Stimulated activated CD4-positive, alpha-beta T cell treated with anti-CD3 and anti-CD28 coated beads, Interleukin-4, amount 100 ng/mL, for 48 hours (primary cell): ENCODE measurements at regions not wholly inside any gene's neighbourhood (a gene's known extent, or its start where the extent isn't known, plus 50 kb on each side); places are given as distances from the start of the nearest gene placed in this dataset.

Experiments used
- DNase-seq, 2 donors: peaks; one replicate each; pipeline ENCODE4 v3.0.0-alpha.2; 2020; ENCODE audit warnings: low read depth in 2 of 2

GRCh38 chr11:112400476-112401014 lies 139.9 kb upstream of the PLET1 start:
- no peak for DNase-seq

- no peak for DNase-seq
Measured at GRCh38 chr11:112401036-112401769, 140.5 kb upstream of the PLET1 start.

- no peak for DNase-seq
Measured at GRCh38 chr11:112403432-112403831, 142.8 kb upstream of the PLET1 start.

- no peak for DNase-seq
Measured at GRCh38 chr11:112404112-112404511, 143.5 kb upstream of the PLET1 start.

- DNase-seq: no peak
Measured at GRCh38 chr11:112408517-112408916, 147.9 kb upstream of the PLET1 start.

GRCh38 chr11:112410325-112410724 lies 149.7 kb upstream of the PLET1 start:
- no peak for DNase-seq

GRCh38 chr11:112412383-112412782 lies 151.7 kb upstream of the PLET1 start:
- no peak for DNase-seq

- DNase-seq: no peak
Measured at GRCh38 chr11:112417339-112417738, 156.7 kb upstream of the PLET1 start.

GRCh38 chr11:112418438-112418837 lies 157.8 kb upstream of the PLET1 start:
- no peak for DNase-seq

- no peak for DNase-seq
Measured at GRCh38 chr11:112421879-112422278, 161.2 kb upstream of the PLET1 start.

GRCh38 chr11:112425121-112425520 lies 164.5 kb upstream of the PLET1 start:
- DNase-seq: no peak

- DNase-seq: no peak
Measured at GRCh38 chr11:112437096-112437495, 176.4 kb upstream of the PLET1 start.

- DNase-seq: no peak
Measured at GRCh38 chr11:112439614-112440013, 179.0 kb upstream of the PLET1 start.

- no peak for DNase-seq
Measured at GRCh38 chr11:112440518-112440917, 179.9 kb upstream of the PLET1 start.

- DNase-seq: no peak
Measured at GRCh38 chr11:112448168-112448567, 187.5 kb upstream of the PLET1 start.

- DNase-seq: no peak
Measured at GRCh38 chr11:112448806-112449205, 188.1 kb upstream of the PLET1 start.

GRCh38 chr11:112451250-112451649 lies 190.6 kb upstream of the PLET1 start:
- DNase-seq: no peak

- peak; percentile 7 to 44 for DNase-seq
Measured at GRCh38 chr11:112453601-112454577, 193.2 kb upstream of the PLET1 start.

- DNase-seq: no peak
Measured at GRCh38 chr11:112454841-112455240, 194.2 kb upstream of the PLET1 start.

GRCh38 chr11:112455791-112456190 lies 195.1 kb upstream of the PLET1 start:
- no peak for DNase-seq

- no peak for DNase-seq
Measured at GRCh38 chr11:112457532-112457931, 196.9 kb upstream of the PLET1 start.

GRCh38 chr11:112459001-112459400 lies 198.3 kb upstream of the PLET1 start:
- no peak for DNase-seq

GRCh38 chr11:112460141-112460540 lies 199.5 kb upstream of the PLET1 start:
- DNase-seq: no peak
